ENCODE measurements at regions not wholly inside any gene's neighbourhood (a gene's known extent, or its start where the extent isn't known, plus 50 kb on each side); places are given as distances from the start of the nearest gene placed in this dataset.

- Mint-ChIP-seq H3K27me3 (ENCODE audit: unreplicated experiment) (no peaks in the 10 kb centered on the region), H3K4me3 (ENCODE audit: unreplicated experiment) (no peak overlapping the region), H3K36me3 (ENCODE audit: low read depth, unreplicated experiment) (no peaks in the 10 kb centered on the region), H3K4me1 (ENCODE audit: unreplicated experiment) (peaks cover 19% of the 10 kb centered on the region), H3K9me3 (ENCODE audit: unreplicated experiment) (no peaks in the 10 kb centered on the region), H3K27ac (ENCODE audit: unreplicated experiment) (no peak overlapping the region)
- no peak for TF ChIP-seq CTCF (IDR thresholded peaks at IDR 0.05; ENCODE audit: unreplicated experiment)
- no peak for DNase-seq (ENCODE audit: low spot score)
These were observed 97.3 kb downstream of the ICOS start for GRCh38 chr2:204033611-204034495.

- TF ChIP-seq CTCF (IDR thresholded peaks at IDR 0.05; ENCODE audit: unreplicated experiment) = no peak
- Mint-ChIP-seq H3K4me1 (ENCODE audit: unreplicated experiment) (peaks cover 12% of the 10 kb centered on the region), H3K4me3 (ENCODE audit: unreplicated experiment) (no peak overlapping the region), H3K36me3 (ENCODE audit: low read depth, unreplicated experiment) (no peaks in the 10 kb centered on the region), H3K27me3 (ENCODE audit: unreplicated experiment) (no peaks in the 10 kb centered on the region), H3K27ac (ENCODE audit: unreplicated experiment) (no peak overlapping the region), H3K9me3 (ENCODE audit: unreplicated experiment) (no peaks in the 10 kb centered on the region)
- DNase-seq (ENCODE audit: low spot score) = no peak
These were observed 100.1 kb downstream of the ICOS start for GRCh38 chr2:204036706-204037105.

- Mint-ChIP-seq H3K4me3 (ENCODE audit: unreplicated experiment) (no peak overlapping the region), H3K9me3 (ENCODE audit: unreplicated experiment) (no peaks in the 10 kb centered on the region), H3K36me3 (ENCODE audit: low read depth, unreplicated experiment) (no peaks in the 10 kb centered on the region), H3K27ac (ENCODE audit: unreplicated experiment) (no peak overlapping the region), H3K4me1 (ENCODE audit: unreplicated experiment) (peaks cover 7% of the 10 kb centered on the region), H3K27me3 (ENCODE audit: unreplicated experiment) (no peaks in the 10 kb centered on the region)
- DNase-seq (ENCODE audit: low spot score) = no peak
- no peak for TF ChIP-seq CTCF (IDR thresholded peaks at IDR 0.05; ENCODE audit: unreplicated experiment)
These were observed 100.7 kb downstream of the ICOS start for GRCh38 chr2:204037286-204037685.

GRCh38 chr2:204039298-204039838 is 102.8 kb downstream of the ICOS start:
- Mint-ChIP-seq H3K27ac (ENCODE audit: unreplicated experiment) (no peak overlapping the region), H3K27me3 (ENCODE audit: unreplicated experiment) (no peaks in the 10 kb centered on the region), H3K4me1 (ENCODE audit: unreplicated experiment) (peaks cover 1% of the 10 kb centered on the region), H3K9me3 (ENCODE audit: unreplicated experiment) (no peaks in the 10 kb centered on the region), H3K36me3 (ENCODE audit: low read depth, unreplicated experiment) (no peaks in the 10 kb centered on the region), H3K4me3 (ENCODE audit: unreplicated experiment) (no peak overlapping the region)
- DNase-seq (ENCODE audit: low spot score) = no peak
- TF ChIP-seq CTCF (IDR thresholded peaks at IDR 0.05; ENCODE audit: unreplicated experiment) = no peak

- H3K9me3 Mint-ChIP-seq (ENCODE audit: unreplicated experiment) = no peaks in the 10 kb centered on the region
- DNase-seq (ENCODE audit: low spot score) = no peak
- no peaks in the 10 kb centered on the region for H3K4me1 Mint-ChIP-seq (ENCODE audit: unreplicated experiment)
- no peak overlapping the region for H3K4me3 Mint-ChIP-seq (ENCODE audit: unreplicated experiment)
- H3K27me3 Mint-ChIP-seq (ENCODE audit: unreplicated experiment) = no peaks in the 10 kb centered on the region
- no peak for TF ChIP-seq CTCF (IDR thresholded peaks at IDR 0.05; ENCODE audit: unreplicated experiment)
- no peaks in the 10 kb centered on the region for H3K36me3 Mint-ChIP-seq (ENCODE audit: low read depth, unreplicated experiment)
- no peak overlapping the region for H3K27ac Mint-ChIP-seq (ENCODE audit: unreplicated experiment)
These were observed 103.5 kb downstream of the ICOS start for GRCh38 chr2:204040016-204040415.
